GM21737 (cell line): ENCODE measurements at regions not wholly inside any gene's neighbourhood (a gene's known extent, or its start where the extent isn't known, plus 50 kb on each side); places are given as distances from the start of the nearest gene placed in this dataset.
A peak's percentile ranks its signal among the peaks of the same experiment; 100 is the strongest.
"Not testable (repeated sequence)": the region's sequence is repeated elsewhere in the genome, so short reads cannot be mapped to it uniquely, and the experiment has no call there.

Experiments used
- ATAC-seq: cut with Tn5 transposase; IDR thresholded peaks from one replicate; pipeline ENCODE4 v1.9.1; 2021; ENCODE audit warnings: mild to moderate bottlenecking, moderate library complexity; ENCODE audit not compliant: unreplicated experiment

DNA sequence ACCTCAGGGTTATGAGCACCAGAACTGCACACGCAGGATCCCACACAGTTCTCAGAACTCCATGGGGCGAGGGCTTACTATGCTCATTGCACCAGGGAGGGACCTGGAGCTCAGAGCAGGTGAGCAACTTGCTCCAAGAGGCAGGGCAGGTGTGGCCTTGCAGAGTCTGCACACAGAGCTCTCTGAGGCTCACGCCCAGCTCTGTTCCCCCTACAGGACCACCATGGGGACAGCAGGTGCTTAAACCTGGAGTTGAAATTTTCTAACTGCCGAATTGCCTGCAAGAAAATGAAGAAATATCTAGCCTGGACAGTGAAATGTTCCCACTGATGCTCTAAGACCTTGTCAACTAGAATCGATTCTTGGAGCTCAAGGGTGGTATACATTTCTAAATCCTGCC lies 49.9 kb upstream of the MSMB start:
- ATAC-seq = not testable (repeated sequence)

DNA sequence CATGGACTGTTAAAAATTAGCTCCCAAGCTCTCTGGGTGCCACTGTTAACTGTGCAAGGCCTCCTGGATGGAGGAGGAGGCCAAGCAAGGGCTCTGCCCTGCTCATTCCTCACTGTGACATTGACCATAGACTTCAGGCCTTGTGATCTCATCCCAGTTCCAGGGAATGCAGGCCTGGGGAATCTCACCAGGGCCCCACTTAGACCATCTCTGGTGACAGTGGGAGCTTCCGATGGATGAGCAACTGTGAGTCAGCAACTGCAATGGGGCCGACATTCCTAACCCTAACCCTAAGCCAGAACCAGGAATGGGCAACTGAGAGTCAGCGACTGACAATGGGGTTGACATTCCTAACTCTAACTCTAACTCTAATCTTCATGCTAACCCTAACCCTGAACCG lies 50.4 kb upstream of the MSMB start:
- no peak for ATAC-seq

DNA sequence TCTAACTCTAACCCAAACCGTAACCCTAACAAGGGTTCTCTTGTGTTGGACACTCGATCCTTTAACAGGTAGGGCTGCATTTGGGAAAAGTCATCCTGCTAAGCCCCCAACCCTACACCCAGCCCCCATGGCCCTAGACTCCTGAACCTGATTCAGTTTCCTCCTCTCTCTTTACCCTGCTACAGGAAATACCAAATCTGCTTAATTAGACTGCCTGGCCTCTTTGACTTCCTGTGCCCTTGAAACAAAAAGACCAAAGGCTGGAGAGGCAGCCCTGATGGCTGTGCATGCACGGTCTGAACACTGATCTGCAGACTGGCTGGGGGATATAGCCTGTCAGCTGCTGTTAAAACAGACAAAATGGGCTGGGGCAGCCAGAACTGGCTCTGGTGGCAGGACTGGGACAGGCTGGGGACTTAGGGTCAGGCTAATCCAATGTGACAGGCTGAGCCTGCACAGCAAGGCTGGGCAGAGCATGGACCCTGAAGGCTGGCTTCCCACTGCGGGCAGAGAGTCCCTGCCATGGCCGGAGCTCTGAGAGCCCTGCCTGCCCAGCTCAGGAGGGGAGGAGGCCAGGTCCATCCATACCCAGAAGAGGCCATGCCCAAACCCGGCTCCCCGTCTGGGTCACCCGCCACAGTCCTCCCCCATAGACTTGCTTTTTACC lies 51.0 kb upstream of the MSMB start:
- ATAC-seq = no peak

DNA sequence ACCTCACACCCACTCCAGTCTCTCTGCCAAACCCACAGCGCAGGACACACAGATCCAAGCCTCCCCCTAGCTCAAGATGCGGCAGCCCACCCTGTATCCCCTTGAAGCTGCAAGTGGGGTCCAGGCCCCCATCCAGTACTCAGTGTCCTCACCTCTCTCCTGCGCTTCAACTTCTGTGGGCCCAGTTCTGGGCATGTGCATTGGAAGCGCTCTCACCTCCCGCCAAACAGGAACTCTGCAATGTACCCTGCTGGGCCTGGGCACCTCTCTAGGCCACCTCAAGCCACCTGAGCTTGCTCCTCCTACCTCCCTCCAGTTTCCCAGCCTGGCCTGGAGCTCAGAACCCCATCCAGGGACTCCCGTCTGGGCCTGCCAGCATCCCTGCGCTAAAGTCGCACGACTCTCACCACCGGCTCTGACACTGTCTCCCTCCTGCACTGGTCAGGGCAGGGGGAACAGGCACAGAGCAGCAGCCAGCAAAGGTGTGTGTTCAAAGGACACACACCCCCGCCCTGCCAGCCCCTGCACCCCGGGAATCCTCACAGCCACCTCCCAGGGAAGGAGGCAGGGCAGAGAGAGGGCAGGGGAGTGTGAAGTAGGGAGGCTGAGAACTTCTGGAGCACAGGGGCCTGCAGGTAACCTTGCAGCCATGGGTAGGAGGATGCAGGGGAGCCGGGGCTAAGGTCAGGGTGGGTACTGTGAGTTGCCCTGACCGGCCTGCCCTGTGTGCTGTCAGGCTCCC lies 51.7 kb upstream of the MSMB start:
- no peak for ATAC-seq

DNA sequence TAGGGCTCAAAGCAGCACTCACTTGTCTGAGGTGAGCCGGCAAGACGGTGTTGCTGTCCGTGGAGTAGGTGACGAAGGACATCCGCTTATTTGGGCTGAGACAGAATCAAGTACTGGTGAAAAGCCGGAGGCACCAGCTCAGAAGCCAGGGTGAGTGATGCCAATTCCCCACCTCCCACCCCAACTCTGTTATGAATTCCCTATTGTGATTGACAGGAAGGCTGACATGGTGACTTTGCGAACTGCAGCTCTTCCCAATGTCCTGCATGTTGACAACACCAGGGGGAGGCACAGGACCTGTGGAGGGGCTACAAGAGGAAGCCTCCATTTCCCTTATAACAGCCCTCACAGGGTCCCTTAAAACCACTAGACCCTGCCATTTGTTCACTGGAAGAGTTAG lies 52.3 kb upstream of the MSMB start:
- no peak for ATAC-seq

DNA sequence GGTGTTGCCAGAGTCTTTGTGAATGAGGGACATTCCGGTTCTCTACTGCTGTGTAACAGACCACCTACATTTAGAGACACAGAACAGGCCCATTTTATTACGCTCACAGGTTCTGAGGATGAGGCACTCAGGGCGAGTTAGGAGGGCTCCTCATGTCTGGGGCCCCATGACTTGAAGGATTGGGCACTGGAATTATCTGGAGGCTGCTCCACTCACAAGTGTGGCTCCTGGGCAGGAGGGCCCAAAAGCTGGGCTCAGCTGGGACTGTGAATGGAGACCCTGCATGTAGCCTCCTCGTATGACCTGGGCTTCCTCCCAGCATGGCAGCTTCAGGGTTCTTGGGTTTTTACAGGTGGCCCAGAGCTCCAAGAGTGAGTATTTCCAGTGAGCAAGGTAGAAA lies 52.9 kb upstream of the MSMB start:
- not testable (repeated sequence) for ATAC-seq

DNA sequence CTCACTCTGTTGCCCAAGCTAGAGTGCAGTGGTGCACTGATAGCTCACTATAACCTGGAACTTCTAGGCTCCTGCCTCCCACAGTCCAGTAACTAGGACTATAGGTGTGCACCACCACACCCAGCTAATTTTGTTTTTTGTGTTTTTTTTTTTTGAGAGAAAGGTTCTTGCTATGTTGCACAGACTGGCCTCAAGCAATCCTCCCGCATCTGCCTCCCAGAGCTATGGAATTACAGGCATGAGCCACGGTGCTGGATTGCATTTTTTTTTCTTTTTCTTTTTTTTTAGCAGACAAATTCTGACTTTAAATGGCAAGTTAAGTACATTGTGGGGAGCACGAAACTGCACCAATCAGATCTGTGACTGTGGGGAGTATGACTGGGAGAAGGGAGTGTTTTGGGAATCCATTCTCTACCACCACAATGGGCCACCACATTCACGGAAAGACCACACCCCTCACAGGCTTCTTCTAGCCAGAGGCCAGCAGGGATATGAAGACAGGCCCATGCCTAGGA lies 58.1 kb upstream of the MSMB start:
- ATAC-seq = no peak

DNA sequence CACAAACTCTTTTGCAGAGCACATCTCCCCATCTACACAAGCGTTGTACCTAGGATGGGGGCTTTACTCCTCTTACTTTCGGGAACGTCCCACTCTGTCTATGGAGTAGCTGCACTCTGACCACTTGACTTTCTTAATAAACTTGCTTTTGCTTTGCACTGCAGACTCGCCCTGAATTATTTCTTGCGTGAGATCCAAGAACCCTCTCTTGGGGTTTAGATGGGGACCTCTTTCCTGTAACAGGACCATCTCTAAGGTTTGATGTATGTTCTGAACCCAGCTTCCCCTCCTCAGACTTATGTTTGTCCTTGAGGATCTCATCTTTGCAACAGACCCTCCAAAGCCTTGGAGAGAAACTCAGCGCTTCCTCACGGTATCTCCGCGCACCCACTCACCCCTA lies 59.3 kb upstream of the MSMB start:
- not testable (repeated sequence) for ATAC-seq

DNA sequence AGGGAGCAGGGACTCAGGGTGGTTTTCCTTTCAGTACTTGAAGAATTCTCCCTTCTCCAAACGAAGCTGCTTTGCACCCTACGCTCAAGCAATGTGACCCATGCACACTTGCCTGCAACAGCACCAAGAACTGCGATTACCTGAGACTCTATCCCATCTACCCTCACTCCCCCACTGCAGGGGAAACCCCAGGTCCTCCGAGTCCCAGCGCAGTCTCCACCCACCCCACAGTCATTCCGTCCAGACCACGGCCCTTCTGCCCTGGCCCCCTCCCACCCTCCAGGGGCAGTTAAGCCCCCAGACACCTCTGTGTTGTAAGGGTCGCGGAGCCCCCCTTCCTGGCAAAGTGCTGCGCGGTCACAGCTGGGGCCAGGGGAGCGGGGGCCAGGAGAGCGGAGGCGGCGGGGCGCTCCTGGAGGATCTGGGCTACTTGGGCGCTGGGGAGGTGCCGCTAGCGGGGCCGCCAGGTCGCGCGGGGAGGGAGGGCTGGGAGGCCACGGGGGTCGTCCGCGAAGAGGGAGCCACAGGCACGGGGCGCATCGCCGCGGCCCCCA lies 59.9 kb upstream of the MSMB start:
- ATAC-seq = peak; percentile 15

DNA sequence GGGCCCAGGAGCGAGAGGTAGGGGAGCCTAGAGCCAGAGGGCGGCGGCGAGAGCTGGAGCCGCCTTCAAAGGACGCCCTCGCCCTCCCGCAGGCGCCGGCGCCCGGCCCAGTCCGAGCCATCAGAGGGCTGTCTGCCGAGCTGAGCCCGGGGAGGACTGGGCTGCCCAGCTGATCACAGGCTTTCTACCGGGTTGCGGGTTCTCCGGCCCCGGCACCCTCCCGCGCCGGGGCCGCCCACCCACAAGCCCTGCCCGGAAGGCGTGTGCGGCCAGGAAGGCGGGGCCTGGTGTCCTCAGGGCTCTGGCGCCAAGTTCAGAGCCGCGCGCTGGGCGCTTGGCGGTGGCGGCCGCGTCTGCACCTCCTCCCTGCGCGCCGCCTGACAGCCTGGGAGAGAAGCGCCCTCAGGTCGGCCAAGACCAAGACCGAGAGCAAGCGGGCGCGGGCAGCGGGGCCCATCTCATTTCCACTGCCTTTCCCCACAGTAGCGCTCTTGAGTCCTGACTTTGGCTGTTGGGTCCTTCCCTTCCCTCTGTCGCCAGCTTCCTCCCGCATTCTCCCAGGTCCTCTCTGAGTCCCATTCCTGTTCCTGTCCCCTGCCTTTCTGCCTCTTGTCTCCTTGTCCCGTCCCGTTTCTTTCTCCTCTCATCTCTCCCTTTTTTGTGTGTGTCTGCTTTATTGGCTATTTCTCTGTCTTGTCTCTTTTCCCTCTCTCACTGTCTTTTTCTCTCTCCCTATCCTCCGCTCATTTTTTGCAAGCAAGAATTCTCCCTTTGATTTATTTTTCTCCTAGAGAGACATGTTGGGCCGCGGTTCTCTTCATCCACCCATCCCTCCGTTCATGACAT lies 60.6 kb upstream of the MSMB start:
- peak; percentile 90 for ATAC-seq

DNA sequence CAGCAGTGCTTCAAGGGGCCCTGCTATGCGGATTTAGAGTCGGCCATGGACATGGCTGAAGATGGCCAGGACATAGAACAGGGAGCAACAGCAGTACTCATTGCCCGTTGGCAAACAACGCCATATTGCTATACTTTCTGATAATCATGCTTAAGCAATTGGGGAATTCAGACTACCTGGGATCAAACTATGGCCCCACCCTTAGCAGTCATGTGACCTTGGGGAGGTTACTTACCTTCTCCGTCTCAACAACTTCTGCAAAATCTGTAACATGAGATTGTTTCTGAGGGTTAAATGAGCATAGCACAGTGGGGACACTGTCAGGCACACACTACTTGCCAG lies 62.1 kb upstream of the MSMB start:
- ATAC-seq = not testable (repeated sequence)

DNA sequence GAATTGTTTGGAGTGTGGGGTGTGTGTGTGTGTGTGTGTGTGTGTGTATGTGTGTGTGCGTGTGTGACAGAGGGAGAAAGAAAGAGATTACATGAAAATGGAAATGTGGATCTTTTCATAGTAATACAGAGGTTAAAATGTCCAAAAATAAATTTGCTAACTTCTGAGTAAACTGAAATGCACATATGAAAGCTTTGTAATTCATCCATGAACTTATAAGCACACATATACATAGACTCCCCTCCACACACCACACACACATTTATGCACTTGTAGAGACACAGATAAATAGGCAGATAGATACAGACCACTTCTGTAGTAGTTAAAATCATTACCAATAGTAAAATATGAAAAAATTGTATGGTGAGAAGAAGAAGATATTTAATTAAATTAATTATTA lies 108.2 kb upstream of the MSMB start:
- ATAC-seq = not testable (repeated sequence)

DNA sequence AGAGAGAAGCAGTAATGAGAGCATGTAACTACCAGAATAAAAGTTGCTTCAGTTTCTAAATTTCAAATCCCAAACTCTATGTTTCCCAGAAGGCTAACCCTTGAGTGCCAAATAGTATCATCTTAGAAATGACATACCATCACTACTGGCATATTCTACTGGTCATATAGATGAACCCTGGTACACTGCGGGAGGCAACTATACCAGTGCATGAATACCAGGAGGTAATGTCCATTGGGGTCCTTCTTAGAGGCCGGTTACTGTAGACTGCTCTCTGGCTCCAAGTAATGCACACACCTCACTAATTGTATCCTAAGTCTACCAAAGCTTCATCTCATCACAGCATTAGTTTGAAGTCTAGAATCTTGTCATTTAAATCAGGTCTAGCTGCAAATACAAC lies 108.6 kb upstream of the MSMB start:
- ATAC-seq = not testable (repeated sequence)

DNA sequence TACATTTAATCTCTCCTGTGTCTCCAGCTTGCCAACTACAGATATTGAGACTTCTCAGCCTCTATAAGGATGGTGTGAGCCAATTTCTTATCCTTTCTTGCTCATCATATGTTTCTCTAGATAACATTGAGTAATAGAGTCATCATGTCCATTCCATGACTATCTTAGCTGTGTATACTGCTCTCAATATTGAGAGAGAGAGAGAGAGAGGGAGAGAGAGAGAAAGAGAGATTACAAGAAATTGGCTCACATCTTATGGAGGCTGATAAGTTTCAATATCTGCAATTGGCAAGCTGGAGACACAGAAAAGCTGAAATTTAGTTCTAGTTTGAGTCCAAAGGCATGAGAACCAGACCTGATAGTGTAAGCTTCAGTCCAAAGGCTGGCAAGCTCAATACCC lies 110.8 kb upstream of the MSMB start:
- ATAC-seq = not testable (repeated sequence)

DNA sequence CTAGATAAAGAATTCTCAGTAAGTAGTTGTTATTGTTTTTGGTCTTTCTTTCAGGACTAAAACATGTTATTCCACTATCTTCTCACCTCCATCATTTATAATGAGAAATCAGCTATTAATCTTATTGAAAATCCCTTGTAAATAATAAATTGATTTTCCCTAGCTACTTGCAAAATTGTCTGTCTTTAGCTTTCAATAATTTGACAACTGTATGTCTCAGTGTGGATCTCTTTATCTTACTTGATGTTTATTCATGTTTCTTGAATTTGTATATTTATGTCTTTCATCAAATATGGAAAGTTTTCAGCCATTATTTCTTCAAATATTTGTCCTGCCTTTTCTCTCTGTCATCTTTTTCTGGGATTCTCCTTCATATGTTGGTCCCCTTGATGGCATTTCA lies 117.1 kb upstream of the ANTXRL start:
- no peak for ATAC-seq

DNA sequence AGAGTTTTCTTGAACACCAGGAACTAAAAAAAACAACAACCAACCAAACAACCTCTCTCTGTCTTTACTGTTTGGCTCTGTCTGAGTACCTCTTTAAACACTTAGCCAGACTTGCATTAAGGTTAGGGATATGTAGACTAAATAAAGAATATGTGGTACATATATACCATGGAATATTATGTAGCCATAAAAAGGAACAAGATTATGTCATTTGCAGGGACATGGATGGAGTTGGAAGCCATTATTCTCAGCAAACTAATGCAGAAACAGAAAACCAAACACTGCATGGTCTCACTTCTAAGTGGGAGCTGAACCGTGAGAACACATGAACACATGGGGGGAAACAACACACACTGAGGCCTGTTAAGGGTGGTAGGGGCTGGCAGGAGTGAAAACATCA lies 116.0 kb upstream of the ANTXRL start:
- ATAC-seq = no peak

DNA sequence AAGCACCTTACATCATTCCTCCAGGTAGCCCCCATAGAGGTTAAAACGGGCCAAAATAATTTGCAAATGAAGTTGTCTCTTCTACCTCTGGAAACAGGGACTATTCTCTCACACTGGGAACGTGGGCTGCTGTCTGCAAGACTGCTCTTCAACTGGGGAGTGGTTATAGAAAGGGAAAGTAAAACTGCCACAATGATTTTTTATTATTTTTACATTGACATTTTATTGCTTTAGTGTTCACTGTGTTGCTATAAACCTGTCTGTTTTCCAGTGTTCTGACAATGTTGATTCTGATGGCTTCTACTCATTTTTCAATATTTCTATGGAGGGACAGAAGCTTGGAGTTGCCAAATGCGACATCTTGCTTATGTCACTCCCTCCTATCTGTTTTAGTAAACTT lies 115.1 kb upstream of the ANTXRL start:
- ATAC-seq = no peak

DNA sequence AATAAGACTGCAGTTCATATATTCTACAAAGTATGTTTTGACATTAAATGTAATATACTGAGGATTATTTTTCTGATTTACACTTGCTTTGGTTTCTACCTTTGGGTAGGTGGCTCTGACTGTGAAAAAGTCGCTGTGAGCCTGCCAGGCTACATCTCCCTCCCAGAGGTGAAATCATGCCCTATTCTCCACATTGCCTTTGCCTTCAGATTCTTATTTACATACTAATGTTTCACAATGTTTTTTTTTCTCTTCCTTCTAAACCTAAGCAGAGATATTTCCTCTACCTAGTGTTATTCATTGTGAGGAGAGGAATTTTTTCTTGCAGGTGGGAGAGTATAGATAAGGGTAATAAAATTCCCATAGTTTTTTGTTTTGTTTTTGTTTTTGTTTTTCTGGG lies 111.5 kb upstream of the ANTXRL start:
- ATAC-seq = no peak

DNA sequence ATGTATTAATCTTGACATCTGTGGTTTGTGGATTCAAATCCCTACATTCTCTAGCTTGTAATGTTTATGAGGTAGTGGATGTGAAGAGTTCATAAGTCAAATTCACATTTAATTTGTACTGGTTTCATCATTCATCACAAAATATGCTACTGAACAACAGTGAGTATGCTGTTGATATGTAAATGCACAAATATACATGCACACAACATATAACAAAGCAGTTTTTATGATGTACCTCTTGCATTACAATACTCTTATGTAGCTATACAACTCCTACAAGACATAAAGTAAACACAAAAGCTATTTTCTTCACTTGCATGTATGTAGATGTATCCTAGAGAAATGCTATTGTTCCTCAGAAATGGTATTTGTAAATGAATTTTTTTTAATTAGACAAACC lies 111.0 kb upstream of the ANTXRL start:
- ATAC-seq = no peak

DNA sequence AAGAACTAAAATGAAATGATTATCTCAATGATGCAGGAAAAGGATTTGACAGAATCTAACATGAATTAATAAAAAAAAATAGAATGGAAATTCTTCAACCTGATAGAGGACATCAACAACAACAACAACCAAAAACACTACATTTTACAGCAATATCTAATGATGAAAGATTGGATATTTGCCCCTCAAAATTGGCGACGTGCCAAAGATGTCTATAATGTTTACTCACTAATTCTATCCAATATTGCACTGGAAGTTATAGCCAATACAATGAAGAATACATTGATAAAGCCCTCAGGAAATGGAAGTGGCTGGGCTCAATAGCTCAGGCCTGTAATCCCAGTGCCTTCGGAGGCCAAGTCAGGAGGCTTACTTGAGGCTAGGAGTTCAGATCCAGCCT lies 99.4 kb upstream of the ANTXRL start:
- ATAC-seq = not testable (repeated sequence)

DNA sequence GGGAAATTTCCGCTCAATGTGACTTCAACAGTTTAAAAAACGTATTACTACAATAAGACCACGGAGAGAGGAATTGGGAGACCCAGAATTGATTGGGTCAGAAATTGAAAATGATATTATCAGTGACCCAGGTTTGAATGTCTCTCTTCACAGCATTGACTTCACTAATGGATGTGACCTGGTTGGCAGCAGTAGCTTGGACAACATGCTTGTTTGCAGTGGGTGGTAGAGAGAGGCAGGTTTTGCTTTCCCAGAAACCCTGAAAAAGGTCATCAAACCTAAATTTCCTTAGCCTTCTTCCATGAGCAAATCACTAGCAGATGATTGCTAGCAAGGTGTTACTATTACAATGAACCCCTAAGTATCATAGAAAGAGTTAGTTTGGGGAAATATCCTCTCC lies 89.7 kb upstream of the ANTXRL start:
- ATAC-seq = no peak
